ENCODE measurements at regions not wholly inside any gene's neighbourhood (a gene's known extent, or its start where the extent isn't known, plus 50 kb on each side); places are given as distances from the start of the nearest gene placed in this dataset.

- H3K4me2 ChIP-seq (ENCODE audit: insufficient read depth, insufficient read length, low read length), result no peak overlapping the region
- H4K5ac ChIP-seq (ENCODE audit: insufficient read length, low read depth, low read length), result no peak overlapping the region
- H3K23ac ChIP-seq (ENCODE audit: insufficient read length, low read depth, low read length), result no peak overlapping the region
- H3K27me3 Mint-ChIP-seq (ENCODE audit: low read depth), result no peaks in the 10 kb centered on the region; the same call in 1 of the 2 replicates
- no CpG with 5 or more reads among the region's 6 CpGs for WGBS (ENCODE audit: extremely low coverage, insufficient read length, low lambda C conversion rate)
- H4K8ac ChIP-seq (replicated peaks; ENCODE audit: insufficient read length, low read depth, low read length), result no peak overlapping the region
- peaks cover 3% of the 10 kb centered on the region in 2 experiments; a peak in 2 of 4 replicates for H3K4me1 Mint-ChIP-seq
- no peak overlapping the region for H3K4me3 Mint-ChIP-seq
- H3T11ph ChIP-seq (ENCODE audit: low read length), result no peak overlapping the region
- H3K27ac ChIP-seq (ENCODE audit: insufficient read length, low read depth, low read length), result no peak overlapping the region
- H3K79me2 ChIP-seq (ENCODE audit: insufficient read depth, low read length), result no peaks in the 10 kb centered on the region
- H3K23me2 ChIP-seq (ENCODE audit: insufficient read length, low read depth, low read length, poor library complexity, severe bottlenecking), result no peaks in the 10 kb centered on the region
- no peaks in the 10 kb centered on the region for H3K9me3 ChIP-seq (ENCODE audit: control insufficient read depth, low read depth, low read length)
- TF ChIP-seq CTCF (conservative IDR thresholded peaks at IDR 0.05), result no peak
- H4K91ac ChIP-seq (ENCODE audit: insufficient read length, low read depth, low read length), result no peak overlapping the region
- H3K4me1 ChIP-seq (ENCODE audit: insufficient read depth, low read length), result no peaks in the 10 kb centered on the region
- H3K4ac ChIP-seq (ENCODE audit: low read depth, low read length), result no peak overlapping the region
- no peak for DNase-seq
- no peak overlapping the region for H2BK5ac ChIP-seq (ENCODE audit: insufficient read length, low read length)
- H4K20me1 ChIP-seq (ENCODE audit: control insufficient read depth, insufficient read depth, insufficient read length), result no peaks in the 10 kb centered on the region
- no peaks in the 10 kb centered on the region for H3K79me1 ChIP-seq (ENCODE audit: insufficient read depth, low read depth, low read length, poor library complexity, severe bottlenecking)
- no peak overlapping the region for H3K9ac ChIP-seq (ENCODE audit: extremely low read depth, insufficient read length, low read length)
- H3K27ac Mint-ChIP-seq, result no peak overlapping the region
- H2BK20ac ChIP-seq (ENCODE audit: low read depth, low read length, poor library complexity, severe bottlenecking), result no peak overlapping the region
- H3K56ac ChIP-seq (ENCODE audit: insufficient read length, low read depth, low read length), result no peak overlapping the region
- H2AK5ac ChIP-seq (ENCODE audit: insufficient read length, low read length), result no peak overlapping the region
- no peak overlapping the region for H2AFZ ChIP-seq (ENCODE audit: low read length)
- no peak overlapping the region for H2BK120ac ChIP-seq (ENCODE audit: low read depth, low read length, poor library complexity, severe bottlenecking)
- peaks cover 28 to 29% of the 10 kb centered on the region in 2 experiments for H3K9me3 Mint-ChIP-seq
- H3K14ac ChIP-seq (ENCODE audit: insufficient read depth, low read length), result no peak overlapping the region
- no peak overlapping the region for H2BK15ac ChIP-seq (ENCODE audit: low read depth, low read length)
- no peaks in the 10 kb centered on the region for H3K27me3 ChIP-seq (ENCODE audit: insufficient read depth, low read length)
- H3K18ac ChIP-seq (ENCODE audit: insufficient read length, low read depth, low read length), result no peak overlapping the region
- no peak overlapping the region for H2BK12ac ChIP-seq (ENCODE audit: insufficient read length, low read depth, low read length)
- peaks cover 15 to 39% (median 25%) of the 10 kb centered on the region in 3 experiments for H3K36me3 Mint-ChIP-seq (ENCODE audit: insufficient read depth in 1 of 3, low read depth in 3 of 3)
Observed at GRCh38 chr2:234873828-234874173, 78.0 kb upstream of the SH3BP4 start.
